Caki2 (cell line): ENCODE measurements at regions not wholly inside any gene's neighbourhood (a gene's known extent, or its start where the extent isn't known, plus 50 kb on each side); places are given as distances from the start of the nearest gene placed in this dataset.
"Not testable (repeated sequence)": the region's sequence is repeated elsewhere in the genome, so short reads cannot be mapped to it uniquely, and the experiment has no call there.

Experiments used
- DNase-seq: peaks from one replicate; pipeline ENCODE4 v3.0.0-alpha.2; 2015; ENCODE audit warnings: low read depth
- in situ Hi-C: cut with HindIII; loops from 2 replicates; pipeline ENCODE4 v1.10.0; 2016; ENCODE audit warnings: low sequenced_read_pairs, low pct_unique_long_range_greater_than_20kb, mixed read lengths

DNA sequence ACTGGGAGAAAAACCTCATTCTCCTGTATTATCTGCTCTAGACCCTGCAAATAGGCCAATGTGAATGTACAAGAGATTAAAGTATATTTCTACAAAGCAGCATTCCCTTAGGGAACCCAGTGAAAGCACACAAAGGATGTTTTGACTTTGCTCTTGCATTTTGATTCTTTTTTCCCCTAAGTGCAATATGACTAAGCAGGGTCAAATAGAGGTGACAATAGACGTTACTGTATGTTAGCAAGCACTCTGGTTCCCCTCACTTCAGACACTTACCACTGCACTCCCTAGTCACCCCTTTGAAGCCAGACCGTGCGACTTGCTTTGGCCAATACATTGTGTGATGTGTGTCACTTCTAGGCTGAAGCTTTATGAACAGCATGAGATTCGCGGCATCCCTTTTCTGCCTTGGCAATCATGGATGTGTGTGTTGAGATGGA is 209.7 kb downstream of the RHOU start:
- in situ Hi-C loops = no loop called here
- DNase-seq = peak; percentile 13

DNA sequence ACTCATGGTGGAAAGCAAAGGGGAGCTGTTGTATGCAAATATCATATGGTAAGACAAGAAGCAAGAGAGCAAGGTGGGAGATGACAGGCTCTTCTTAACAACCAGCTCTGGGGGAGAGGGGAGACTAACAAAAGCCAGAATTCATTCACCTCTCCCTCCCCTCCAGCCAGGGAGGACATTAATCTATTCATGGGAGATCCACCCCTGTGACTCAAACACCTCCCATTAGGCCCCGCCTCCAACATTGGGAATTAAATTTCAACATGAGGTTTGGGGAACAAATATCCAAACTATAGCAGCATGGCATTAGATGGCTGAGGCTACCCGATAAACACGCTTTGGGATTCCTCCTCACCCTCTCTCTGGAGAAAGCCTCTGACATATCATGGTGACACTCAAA is 210.6 kb downstream of the RHOU start:
- no peak for DNase-seq
- in situ Hi-C loops = no loop called here

DNA sequence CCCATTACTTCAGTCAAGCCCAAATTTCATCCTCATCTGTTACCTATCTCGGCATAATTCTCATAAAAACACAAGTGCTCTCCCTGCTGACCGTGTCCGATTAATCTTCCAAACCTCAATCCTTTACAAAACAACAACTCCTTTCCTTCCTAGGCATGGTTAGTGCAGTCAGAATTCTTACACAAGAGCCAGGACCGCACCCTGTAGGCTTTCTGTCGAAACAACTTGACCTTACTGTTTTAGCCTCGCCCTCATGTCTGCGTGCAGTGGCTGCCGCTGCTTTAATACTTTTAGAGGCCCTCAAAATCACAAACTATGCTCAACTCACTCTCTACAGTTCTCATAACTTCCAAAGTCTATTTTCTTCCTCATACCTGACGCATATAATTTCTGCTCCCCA is 214.3 kb downstream of the RHOU start:
- in situ Hi-C loops, DNase-seq: not testable (repeated sequence)

- DNase-seq = no peak
- in situ Hi-C loops = no loop called here
Measured at GRCh38 chr1:228953207-228953606, 217.9 kb downstream of the RHOU start.

- in situ Hi-C loops, DNase-seq: not testable (repeated sequence)
Measured at GRCh38 chr1:228953808-228954207, 218.5 kb downstream of the RHOU start.

DNA sequence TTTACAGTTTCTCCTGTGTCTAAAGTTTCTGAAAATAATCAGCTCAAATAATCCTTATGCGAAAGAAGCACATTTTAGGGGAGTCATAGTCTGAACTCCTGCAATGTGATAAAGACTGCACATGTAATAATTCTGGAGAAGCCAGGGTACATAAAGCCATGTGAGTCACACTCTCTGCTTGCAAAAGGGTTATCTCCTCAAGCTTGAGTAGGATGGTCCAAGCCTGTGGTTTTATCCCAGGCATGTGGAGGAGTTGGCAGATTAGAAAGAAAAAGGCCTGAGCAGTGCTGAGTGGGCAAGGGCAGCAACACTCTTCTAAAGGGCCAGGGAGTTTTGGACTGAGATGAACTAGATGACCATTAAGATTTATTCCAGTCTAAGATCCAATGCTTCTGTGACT is 220.4 kb downstream of the RHOU start:
- in situ Hi-C loops = no loop called here
- no peak for DNase-seq

- in situ Hi-C loops = no loop called here
- no peak for DNase-seq
Measured at GRCh38 chr1:228956864-228957263, 221.6 kb downstream of the RHOU start.

- DNase-seq = no peak
- in situ Hi-C loops = no loop called here
Measured at GRCh38 chr1:228957535-228957934, 222.3 kb downstream of the RHOU start.

DNA sequence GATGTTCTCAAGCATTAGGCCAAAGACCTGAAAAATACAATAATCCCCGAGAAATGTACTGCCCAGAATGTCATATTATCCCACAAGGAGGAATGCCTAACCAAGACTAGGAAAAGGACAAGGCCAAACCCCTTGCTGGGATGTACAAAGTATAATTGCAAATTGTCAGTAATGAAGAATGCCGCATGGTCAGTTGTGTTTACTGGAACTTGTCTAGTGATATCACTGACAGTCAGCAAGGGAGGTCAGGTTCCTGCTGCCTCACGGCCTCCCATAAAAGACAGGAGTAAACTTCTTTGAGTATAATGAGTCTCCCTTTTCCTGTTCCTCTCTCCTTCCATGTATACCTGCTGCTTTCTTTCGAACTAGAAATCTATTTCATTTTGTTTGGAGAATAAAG is 222.8 kb downstream of the RHOU start:
- in situ Hi-C loops = no loop called here
- no peak for DNase-seq

DNA sequence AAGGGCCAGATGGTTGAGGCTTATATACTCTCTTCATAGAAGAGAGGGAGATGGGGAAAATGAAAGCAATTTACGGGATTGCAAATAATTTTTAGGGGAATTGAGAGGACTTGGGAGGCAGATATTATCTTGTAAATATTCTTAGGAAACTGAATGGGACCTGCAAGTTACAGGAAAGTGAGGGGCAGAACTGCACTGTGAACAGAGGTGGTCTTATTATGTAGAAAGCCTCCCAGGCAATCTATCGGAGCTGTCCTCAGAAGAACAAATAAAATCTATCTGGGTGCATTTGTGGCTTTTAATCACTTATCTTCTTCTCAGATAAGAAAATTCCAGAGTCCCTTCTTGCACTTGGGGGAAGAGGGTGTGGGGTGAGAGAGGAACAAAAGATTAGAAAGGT is 223.5 kb downstream of the RHOU start:
- no peak for DNase-seq
- in situ Hi-C loops = no loop called here

DNA sequence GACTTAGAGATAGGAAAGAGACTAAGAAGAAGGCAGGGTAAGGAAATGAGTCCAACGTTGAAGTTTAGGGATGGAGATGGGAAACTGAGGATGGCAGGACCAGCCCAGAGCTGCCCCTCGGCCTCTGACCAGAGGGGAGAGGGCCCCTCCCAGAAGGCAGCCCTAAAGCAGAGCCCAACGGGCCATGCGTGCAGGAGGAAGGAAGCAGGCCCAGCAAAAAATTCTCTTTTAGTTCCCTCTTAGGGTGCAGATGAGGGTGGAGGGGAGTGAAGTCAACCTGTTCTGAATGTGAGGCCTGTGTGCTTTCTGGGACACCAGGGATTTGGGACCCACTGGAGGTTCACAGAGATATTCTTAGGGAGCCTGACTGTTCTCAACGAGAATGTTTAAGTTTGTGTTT is 225.4 kb downstream of the RHOU start:
- in situ Hi-C loops = no loop called here
- DNase-seq = no peak

DNA sequence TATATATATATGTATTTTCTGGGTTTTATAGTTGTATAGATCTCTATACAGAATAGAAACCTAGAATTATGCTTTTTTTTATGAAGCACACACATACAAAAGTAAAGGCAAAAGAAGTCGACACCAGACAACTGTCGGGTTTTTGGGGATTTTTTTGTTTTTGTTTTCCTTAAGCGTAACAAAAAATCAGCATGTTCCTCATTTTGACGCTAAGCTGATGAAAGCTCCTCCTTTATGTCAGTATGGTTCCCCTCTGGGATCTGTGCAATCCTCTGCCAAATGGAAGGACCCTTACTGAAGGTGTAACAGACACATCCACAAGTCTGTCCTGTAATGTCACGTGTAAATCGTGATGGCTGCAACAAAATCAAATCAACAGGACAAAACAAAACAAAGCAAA is 226.2 kb downstream of the RHOU start:
- no peak for DNase-seq

GRCh38 chr1:228963795-228964177 is 228.5 kb downstream of the RHOU start:
- no peak for DNase-seq
- in situ Hi-C loops = no loop called here

More for the DNA sequence above, 226.2 kb downstream of the RHOU start:
- in situ Hi-C loops = no loop called here

DNA sequence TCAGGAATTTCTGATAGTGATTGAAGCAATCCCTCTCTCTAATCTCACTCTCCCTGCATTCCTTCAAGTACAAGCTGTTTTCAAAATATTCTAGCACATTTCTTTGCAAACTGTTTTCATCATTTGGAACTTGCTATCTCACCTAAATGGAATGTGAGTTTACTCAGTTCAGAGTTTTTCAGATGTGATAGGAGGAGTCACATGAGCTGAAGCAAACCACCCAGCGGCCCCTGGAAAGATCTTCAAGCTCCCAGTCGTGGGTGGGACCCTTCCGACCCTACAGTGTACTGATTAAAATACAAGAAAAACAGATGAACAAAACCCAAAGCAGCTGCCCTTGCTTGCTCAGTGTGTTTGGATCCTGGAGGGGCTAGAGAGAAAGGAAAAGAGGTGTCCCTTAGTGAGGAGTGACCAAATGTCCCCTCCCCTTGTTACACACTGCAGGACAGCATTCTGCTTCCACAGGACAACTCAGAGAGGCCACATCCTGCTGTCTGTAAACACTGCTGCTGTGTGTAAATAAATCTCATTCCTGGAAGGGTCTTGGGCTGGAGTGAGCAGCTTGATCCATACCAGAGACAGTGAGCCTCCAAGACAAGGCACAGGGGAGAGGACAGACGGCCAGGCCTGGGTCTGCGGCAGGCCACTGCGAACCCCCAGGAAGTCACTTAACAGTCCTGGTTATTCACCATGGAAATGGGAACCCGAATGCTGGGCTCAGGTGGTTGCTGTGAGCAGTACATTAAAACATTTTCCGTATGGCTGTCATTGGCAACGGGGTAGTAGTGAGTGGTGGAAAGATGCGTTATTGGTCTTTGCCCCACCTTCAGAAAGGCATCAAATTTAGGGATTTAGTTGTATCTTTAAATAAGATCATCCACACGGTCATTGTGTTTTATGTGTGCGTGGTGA is 229.2 kb downstream of the RHOU start:
- in situ Hi-C loops = no loop called here
- peak; percentile 80 for DNase-seq

DNA sequence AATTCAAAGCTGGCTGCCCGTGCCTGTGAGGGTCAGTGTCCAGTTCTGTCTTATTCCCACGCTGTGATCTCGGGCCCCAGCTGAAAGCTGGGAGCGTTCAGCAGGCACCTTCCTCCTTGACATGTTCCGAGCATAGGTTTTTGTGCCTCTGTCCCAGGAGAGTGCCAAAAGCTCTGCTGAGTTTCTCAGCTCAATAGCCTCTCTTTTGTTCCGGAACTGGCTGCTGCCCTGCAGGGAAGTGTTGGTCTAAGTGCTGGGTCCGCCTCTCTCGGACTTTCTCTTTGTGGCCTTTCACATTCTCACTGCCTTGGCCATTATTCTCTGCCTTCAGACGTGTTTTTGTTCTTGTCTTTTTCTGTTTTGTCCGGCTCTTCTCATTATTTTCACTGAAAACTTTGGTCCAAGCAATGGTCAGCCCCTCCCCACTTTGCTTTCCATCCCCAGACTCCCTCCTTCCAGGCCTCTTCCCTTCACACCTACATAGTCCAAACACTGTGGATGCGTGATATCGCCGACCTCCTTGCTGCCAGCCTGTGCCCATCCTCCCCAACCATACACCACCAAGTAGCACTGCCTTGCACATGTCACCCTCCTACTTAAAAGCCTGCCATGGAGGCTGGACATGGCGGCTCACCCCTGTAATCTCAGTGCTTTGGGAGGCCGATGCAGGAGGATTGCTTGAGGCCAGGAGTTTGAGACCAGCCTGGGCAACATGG is 233.8 kb downstream of the RHOU start:
- in situ Hi-C loops = no loop called here
- no peak for DNase-seq

GRCh38 chr1:228969953-228970800 is 234.9 kb downstream of the RHOU start:
- DNase-seq = no peak
- in situ Hi-C loops = no loop called here

DNA sequence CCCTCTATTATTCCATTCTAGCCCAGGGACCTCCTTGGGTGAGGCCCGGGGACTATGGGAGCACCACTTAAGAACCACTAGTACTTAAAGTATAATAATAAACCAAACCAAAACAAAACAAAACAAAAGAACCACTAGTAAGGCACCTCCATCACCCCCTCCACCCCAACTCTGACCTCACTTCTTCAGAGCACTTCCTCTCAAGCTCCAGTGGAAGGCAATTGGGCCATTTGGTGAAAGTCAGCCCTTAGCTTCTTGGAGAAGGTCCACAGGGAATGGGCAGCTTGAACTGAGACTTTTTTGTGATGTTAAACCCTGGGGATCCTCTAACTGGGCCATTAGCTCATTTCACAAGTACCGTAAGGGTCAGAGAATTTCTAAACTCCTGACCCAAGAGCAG is 237.3 kb downstream of the RHOU start:
- DNase-seq = no peak
- in situ Hi-C loops = no loop called here

DNA sequence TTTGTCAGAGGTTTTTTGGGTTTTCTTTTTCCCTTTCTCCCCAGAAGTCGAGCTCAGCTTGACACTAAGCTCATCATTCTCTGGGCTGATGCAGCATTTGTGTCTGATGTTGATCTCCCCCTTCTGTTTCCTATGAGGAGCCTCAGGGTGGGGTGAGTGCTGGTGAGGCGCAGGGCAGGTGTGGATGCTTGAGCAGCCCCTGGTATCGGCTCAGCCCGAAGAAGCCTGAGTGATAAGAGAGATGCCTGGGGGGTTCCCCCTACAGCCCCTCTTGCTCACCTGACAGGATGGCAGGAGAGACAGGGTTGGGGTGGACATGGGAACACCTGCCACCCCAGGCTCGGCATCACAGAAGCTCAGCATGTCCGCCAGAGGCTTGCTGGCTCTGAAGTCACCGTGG is 239.0 kb downstream of the RHOU start:
- DNase-seq = no peak
- in situ Hi-C loops = no loop called here
